HFF-Myc (cell line): ENCODE measurements at regions not wholly inside any gene's neighbourhood (a gene's known extent, or its start where the extent isn't known, plus 50 kb on each side); places are given as distances from the start of the nearest gene placed in this dataset.

ENCODE experiments used
- DNase-seq: peaks from one replicate; pipeline ENCODE4 v3.0.0-alpha.2; 2011; ENCODE audit warnings: low read depth; ENCODE audit errors: extremely low read depth
- H3K4me3 ChIP-seq: replicated peaks from 2 replicates; pipeline ENCODE4 v1.5.1; 2011; ENCODE audit warnings: low read depth, mild to moderate bottlenecking, control low read depth, low read length
- CTCF ChIP-seq: IDR thresholded peaks from 2 replicates; pipeline ENCODE4 v1.5.1; 2012; ENCODE audit warnings: mild to moderate bottlenecking, low read depth, low read length, control low read depth; ENCODE audit errors: missing control alignments

- no peak for TF ChIP-seq CTCF
- H3K4me3 ChIP-seq: no peak overlapping the region
- DNase-seq: no peak
These were observed 184.2 kb downstream of the RND3 start for GRCh38 chr2:150303281-150303680.

- no peak for DNase-seq
- TF ChIP-seq CTCF: no peak
- no peak overlapping the region for H3K4me3 ChIP-seq
These were observed 188.7 kb downstream of the RND3 start for GRCh38 chr2:150298571-150299305.

GRCh38 chr2:150296770-150297546, 190.5 kb downstream of the RND3 start:
- no peak for TF ChIP-seq CTCF
- DNase-seq: no peak
- no peak overlapping the region for H3K4me3 ChIP-seq

- H3K4me3 ChIP-seq: no peak overlapping the region
- DNase-seq: no peak
- TF ChIP-seq CTCF: no peak
These were observed 191.9 kb downstream of the RND3 start for GRCh38 chr2:150295544-150295943.

GRCh38 chr2:150293771-150294170, 193.7 kb downstream of the RND3 start:
- no peak for DNase-seq
- no peak for TF ChIP-seq CTCF
- no peak overlapping the region for H3K4me3 ChIP-seq

GRCh38 chr2:150292807-150293206, 194.7 kb downstream of the RND3 start:
- no peak for DNase-seq
- TF ChIP-seq CTCF: no peak
- no peak overlapping the region for H3K4me3 ChIP-seq
